ENCODE measurements at regions not wholly inside any gene's neighbourhood (a gene's known extent, or its start where the extent isn't known, plus 50 kb on each side); places are given as distances from the start of the nearest gene placed in this dataset.

- Histone ChIP-seq H3K4ac (ENCODE audit: low read depth, low read length) (no peak overlapping the region), H3K23ac (ENCODE audit: low read depth, low read length) (no peak overlapping the region), H4K20me1 (ENCODE audit: insufficient read depth, low read length) (no peaks in the 10 kb centered on the region), H3K79me1 (ENCODE audit: low read depth in 1 of 2, low read length in 2 of 2) (no peaks in the 10 kb centered on the region), H3K27ac (ENCODE audit: insufficient read depth, low read length) (no peak overlapping the region), H4K8ac (ENCODE audit: low read depth in 2 of 2, low read length in 2 of 2) (no peak overlapping the region), H3K36me3 (ENCODE audit: control insufficient read depth, insufficient read depth, low read length) (no peaks in the 10 kb centered on the region), H3K9me3 (ENCODE audit: control insufficient read depth, insufficient read depth, low read length) (peaks cover 3% of the 10 kb centered on the region; the same call in 1 of the 2 replicates), H2AFZ (replicated peaks; ENCODE audit: low read length, poor library complexity) (no peak overlapping the region), H2AK5ac (ENCODE audit: low read depth, low read length) (no peak overlapping the region), H2AK9ac (replicated peaks; ENCODE audit: low read depth, low read length, poor library complexity) (no peak overlapping the region), H3K56ac (ENCODE audit: extremely low read depth, insufficient read depth, low read length) (no peak overlapping the region), H4K5ac (ENCODE audit: low read depth, low read length) (no peak overlapping the region), H3K4me1 (ENCODE audit: control insufficient read depth, insufficient read depth, low read length) (peaks cover 9% of the 10 kb centered on the region; the same call in 1 of the 2 replicates), H3K9ac (ENCODE audit: low read depth, low read length) (no peak overlapping the region), H3K18ac (ENCODE audit: low read depth, low read length) (no peak overlapping the region), H2BK15ac (ENCODE audit: low read depth, low read length) (no peak overlapping the region), H3K4me2 (ENCODE audit: low read depth, low read length) (no peak overlapping the region), H2BK20ac (ENCODE audit: low read depth, low read length) (no peak overlapping the region), H2BK120ac (ENCODE audit: low read depth, low read length) (no peak overlapping the region), H3K4me3 (ENCODE audit: insufficient read depth, low read depth, low read length) (no peak overlapping the region), H2BK5ac (ENCODE audit: low read depth, low read length, poor library complexity, severe bottlenecking) (no peak overlapping the region), H3K14ac (replicated peaks; ENCODE audit: low read depth, low read length) (no peak overlapping the region), H3K9me1 (ENCODE audit: insufficient read depth, low read length) (no peaks in the 10 kb centered on the region; the same call in 1 of the 2 replicates), H4K91ac (ENCODE audit: insufficient read depth, low read depth, low read length) (no peak overlapping the region), H3K27me3 (ENCODE audit: control insufficient read depth, insufficient read depth, low read length) (peaks cover 29% of the 10 kb centered on the region)
- ATAC-seq (ENCODE audit: low read depth) (no peak), DNase-seq (no peak)
- BruUV-seq (replicated peaks), result no TSS peak
- 70% methylated on average over 4 of the region's 5 CpGs; no CpG with 5 or more reads in 1 of the 2 experiments for WGBS, 2 experiments (ENCODE audit: extremely low coverage in 2 of 2, insufficient read length in 1 of 2)
- dilution Hi-C loops (cut with HindIII; ENCODE audit: low sequenced_read_pairs, unreplicated experiment) (no loop called here), in situ Hi-C loops (cut with MboI; ENCODE audit: low sequenced_read_pairs) (no loop called here), intact Hi-C loops (cut with micrococcal nuclease) (no loop called here)
- TF ChIP-seq MXI1 (IDR thresholded peaks at IDR 0.05; ENCODE audit: borderline replicate concordance, low read depth, low read length) (no peak), POLR2A (IDR thresholded peaks at IDR 0.05; ENCODE audit: low read depth, low read length) (no peak), NFE2L2 (IDR thresholded peaks at IDR 0.05; ENCODE audit: low read depth, low read length) (no peak), RFX5 (IDR thresholded peaks at IDR 0.05; ENCODE audit: low read depth, low read length) (no peak), CHD1 (IDR thresholded peaks at IDR 0.05; ENCODE audit: low read depth, low read length) (no peak), FOS (IDR thresholded peaks at IDR 0.05; ENCODE audit: low read depth, low read length) (no peak), RCOR1 (IDR thresholded peaks at IDR 0.05; ENCODE audit: insufficient replicate concordance, low read length) (no peak), BHLHE40 (IDR thresholded peaks at IDR 0.05; ENCODE audit: low read depth, low read length) (no peak), MAFK (IDR thresholded peaks at IDR 0.05; ENCODE audit: low read depth, low read length) (no peak), CTCF (conservative IDR thresholded peaks at IDR 0.05; ENCODE audit: low read depth, low read length) (no peak), CEBPB (IDR thresholded peaks at IDR 0.05; ENCODE audit: low read depth, low read length) (no peak)
- TF ChIP-seq, protein P1, sequence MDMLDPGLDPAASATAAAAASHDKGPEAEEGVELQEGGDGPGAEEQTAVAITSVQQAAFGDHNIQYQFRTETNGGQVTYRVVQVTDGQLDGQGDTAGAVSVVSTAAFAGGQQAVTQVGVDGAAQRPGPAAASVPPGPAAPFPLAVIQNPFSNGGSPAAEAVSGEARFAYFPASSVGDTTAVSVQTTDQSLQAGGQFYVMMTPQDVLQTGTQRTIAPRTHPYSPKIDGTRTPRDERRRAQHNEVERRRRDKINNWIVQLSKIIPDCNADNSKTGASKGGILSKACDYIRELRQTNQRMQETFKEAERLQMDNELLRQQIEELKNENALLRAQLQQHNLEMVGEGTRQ (IDR thresholded peaks at IDR 0.05; ENCODE audit: low read depth, low read length), result no peak
- ChIA-PET CTCF (no interaction called here), POLR2A (ENCODE audit: unreplicated experiment) (no interaction called here)
Measured at GRCh38 chr10:3012223-3012622, 55.1 kb upstream of the PFKP start.
